Lung (tissue), 11 donors: ENCODE measurements at regions not wholly inside any gene's neighbourhood (a gene's known extent, or its start where the extent isn't known, plus 50 kb on each side); places are given as distances from the start of the nearest gene placed in this dataset.
A peak's percentile ranks its signal among the peaks of the same experiment; 100 is the strongest.

Source experiments
- ATAC-seq: fragments of 200-7000 bp; cut with Tn5 transposase; one replicate; pipeline ENCODE4 v1.9.1; 2020; ENCODE audit warnings: moderate number of reproducible peaks; ENCODE audit not compliant: insufficient read depth, low FRiP score
- DNase-seq, 3 donors: peaks; one replicate each; pipeline ENCODE4 v3.0.0-alpha.2; 2013 to 2017
- H3K27ac ChIP-seq, 2 donors: one replicate each; pipeline ENCODE4 v1.5.1; 2013; ENCODE audit warnings: mild to moderate bottlenecking in 2 of 2, moderate library complexity in 2 of 2, control low read depth in 1 of 2, inconsistent platforms in 1 of 2, low read depth in 1 of 2, low read length in 1 of 2
- H3K27me3 ChIP-seq, 3 donors: one replicate each; pipeline ENCODE4 v1.5.1; 2013; ENCODE audit warnings: low read length in 2 of 3; ENCODE audit not compliant: control insufficient read depth in 3 of 3, insufficient read depth in 3 of 3
- H3K36me3 ChIP-seq, 4 donors: one replicate each; pipeline ENCODE4 v1.5.1; 2013; ENCODE audit warnings: low read length in 4 of 4, mild to moderate bottlenecking in 1 of 4, moderate library complexity in 1 of 4; ENCODE audit not compliant: control insufficient read depth in 4 of 4, insufficient read depth in 4 of 4
- H3K4me1 ChIP-seq, 5 donors: one replicate each; pipeline ENCODE4 v1.5.1; 2013; ENCODE audit warnings: low read length in 5 of 5, mild to moderate bottlenecking in 2 of 5, moderate library complexity in 1 of 5; ENCODE audit not compliant: control insufficient read depth in 5 of 5, insufficient read depth in 5 of 5
- H3K4me3 ChIP-seq: one replicate; pipeline ENCODE4 v1.5.1; 2013; ENCODE audit warnings: mild to moderate bottlenecking, control low read depth, moderate library complexity
- H3K9ac ChIP-seq, 2 donors: one replicate each; pipeline ENCODE4 v1.5.1; 2013; ENCODE audit warnings: low read length in 2 of 2, control low read depth in 1 of 2; ENCODE audit not compliant: insufficient read depth in 1 of 2
- H3K9me3 ChIP-seq, 4 donors: one replicate each; pipeline ENCODE4 v1.5.1; 2013; ENCODE audit warnings: low read length in 3 of 4, mild to moderate bottlenecking in 1 of 4, moderate library complexity in 1 of 4; ENCODE audit not compliant: control insufficient read depth in 4 of 4, insufficient read depth in 3 of 4
- WGBS, 2 donors: extraction: QIAGEN DNeasy Blood & Tissue Kit; methylation state at CpG; one replicate each; pipeline ENCODE4 v1.1.7; 2013; 5-methylcytosine and 5-hydroxymethylcytosine counted together
- TF ChIP-seq, protein P1 (sequence below): IDR thresholded peaks from 2 replicates; pipeline ENCODE4 v1.5.1; 2012; ENCODE audit warnings: mild to moderate bottlenecking; ENCODE audit errors: control extremely low read depth, extremely low read depth
- donor health status: control.
- donor health status: control.
- donor health status: Bipolar disorder and iron deficiency.
- donor health status: healthy.
- donor health status: DM: yes; HTN: yes; CAD: no.

- Histone ChIP-seq H3K4me3 (no peak overlapping the region), H3K27me3 (no peaks in the 10 kb centered on the region), H3K9ac (no peak overlapping the region), H3K27ac (no peak overlapping the region), H3K4me1 (no peaks in the 10 kb centered on the region), H3K36me3 (no peaks in the 10 kb centered on the region), H3K9me3 (no peaks in the 10 kb centered on the region)
- peak in 2 of 3 donors; percentile 3 to 14 for DNase-seq
- TF ChIP-seq, protein P1, sequence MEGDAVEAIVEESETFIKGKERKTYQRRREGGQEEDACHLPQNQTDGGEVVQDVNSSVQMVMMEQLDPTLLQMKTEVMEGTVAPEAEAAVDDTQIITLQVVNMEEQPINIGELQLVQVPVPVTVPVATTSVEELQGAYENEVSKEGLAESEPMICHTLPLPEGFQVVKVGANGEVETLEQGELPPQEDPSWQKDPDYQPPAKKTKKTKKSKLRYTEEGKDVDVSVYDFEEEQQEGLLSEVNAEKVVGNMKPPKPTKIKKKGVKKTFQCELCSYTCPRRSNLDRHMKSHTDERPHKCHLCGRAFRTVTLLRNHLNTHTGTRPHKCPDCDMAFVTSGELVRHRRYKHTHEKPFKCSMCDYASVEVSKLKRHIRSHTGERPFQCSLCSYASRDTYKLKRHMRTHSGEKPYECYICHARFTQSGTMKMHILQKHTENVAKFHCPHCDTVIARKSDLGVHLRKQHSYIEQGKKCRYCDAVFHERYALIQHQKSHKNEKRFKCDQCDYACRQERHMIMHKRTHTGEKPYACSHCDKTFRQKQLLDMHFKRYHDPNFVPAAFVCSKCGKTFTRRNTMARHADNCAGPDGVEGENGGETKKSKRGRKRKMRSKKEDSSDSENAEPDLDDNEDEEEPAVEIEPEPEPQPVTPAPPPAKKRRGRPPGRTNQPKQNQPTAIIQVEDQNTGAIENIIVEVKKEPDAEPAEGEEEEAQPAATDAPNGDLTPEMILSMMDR: no peak
- no peak for ATAC-seq
Observed at GRCh38 chr6:76347539-76347938, 275.1 kb upstream of the IMPG1 start.

GRCh38 chr6:76342611-76343160 is 270.2 kb upstream of the IMPG1 start:
- Histone ChIP-seq H3K36me3 (no peaks in the 10 kb centered on the region), H3K4me3 (no peak overlapping the region), H3K27ac (no peak overlapping the region), H3K9ac (no peak overlapping the region), H3K4me1 (no peaks in the 10 kb centered on the region), H3K9me3 (peaks cover 0 to 3% (median 0%) of the 10 kb centered on the region in 4 donors), H3K27me3 (no peaks in the 10 kb centered on the region)
- ATAC-seq (no peak), DNase-seq (no peak)
- TF ChIP-seq, protein P1: no peak
- 72 to 96% methylated on average over 1 of the region's 1 CpG for WGBS, 2 donors

DNA sequence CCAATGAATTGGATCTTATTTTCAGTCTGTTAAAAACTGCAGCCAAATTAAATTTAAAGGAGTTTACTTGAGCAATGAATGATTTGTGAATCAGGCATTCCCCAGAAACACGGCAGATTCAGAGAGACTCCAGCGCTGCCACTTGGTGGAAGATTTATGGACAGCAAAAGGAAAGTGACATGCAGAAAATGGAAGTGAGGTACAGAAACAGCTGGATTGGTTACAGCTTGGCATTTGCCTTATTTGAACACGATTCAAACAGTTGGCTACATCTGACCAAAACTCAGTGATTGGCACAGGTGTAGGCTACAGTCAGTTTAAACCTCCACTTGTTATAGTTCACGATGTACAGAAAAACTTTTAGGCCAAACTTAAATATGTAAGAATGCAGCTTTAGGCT is 257.6 kb upstream of the IMPG1 start:
- WGBS, 2 donors: 71 to 81% methylated on average over 4 of the region's 4 CpGs
- ATAC-seq: no peak

More for the DNA sequence above, 257.6 kb upstream of the IMPG1 start:
- no peak overlapping the region for H3K4me3 ChIP-seq
- no peaks in the 10 kb centered on the region for H3K4me1 ChIP-seq
- TF ChIP-seq, protein P1: no peak
- H3K27ac ChIP-seq: no peak overlapping the region
- no peaks in the 10 kb centered on the region for H3K36me3 ChIP-seq
- H3K9me3 ChIP-seq: no peaks in the 10 kb centered on the region
- H3K27me3 ChIP-seq: no peaks in the 10 kb centered on the region
- no peak for DNase-seq
- H3K9ac ChIP-seq: no peak overlapping the region
